ENCODE measurements at regions not wholly inside any gene's neighbourhood (a gene's known extent, or its start where the extent isn't known, plus 50 kb on each side); places are given as distances from the start of the nearest gene placed in this dataset.
A peak's percentile ranks its signal among the peaks of the same experiment; 100 is the strongest.

- no peak overlapping the region for H2AFZ ChIP-seq (ENCODE audit: low read depth, low read length, poor library complexity, severe bottlenecking)
- H3K9me3 ChIP-seq (ENCODE audit: control insufficient read depth in 1 of 2, insufficient read depth in 1 of 2, low read depth in 1 of 2, low read length in 2 of 2): peaks cover 7 to 9% of the 10 kb centered on the region in 2 experiments; a peak in 2 of 4 replicates
- TF ChIP-seq POLR2A (IDR thresholded peaks at IDR 0.05; ENCODE audit: borderline replicate concordance, extremely low read depth, insufficient read depth, insufficient read length) (no peak), RAD21 (IDR thresholded peaks at IDR 0.05; ENCODE audit: low read depth) (peak; percentile 80), CBX3 (IDR thresholded peaks at IDR 0.05; ENCODE audit: low read depth) (0 out of 2 replicates have a peak, but pooled peaks have one; percentile 45), EGR1 (IDR thresholded peaks at IDR 0.05; ENCODE audit: low read depth) (no peak), ZFX (IDR thresholded peaks at IDR 0.05) (no peak), ZNF274 (IDR thresholded peaks at IDR 0.05; ENCODE audit: low read depth, low read length) (no peak), CTCF (IDR thresholded peaks at IDR 0.05 in 2 of 3, conservative IDR thresholded peaks at IDR 0.05 in 1 of 3; ENCODE audit: borderline replicate concordance in 1 of 3, insufficient read depth in 1 of 3, low read depth in 2 of 3, low read length in 2 of 3) (peak; percentile 83 to 97 (median 86)), ATF3 (IDR thresholded peaks at IDR 0.05) (no peak)
- DNase-seq (ENCODE audit: low read depth, low spot score): peak; percentile 74
- H3K4me3 ChIP-seq (replicated peaks in 1 of 2; ENCODE audit: low read depth in 1 of 2, low read length in 2 of 2): no peak overlapping the region
- no TSS peak for BruUV-seq (replicated peaks)
- H3K9me2 ChIP-seq (ENCODE audit: insufficient read depth): no peaks in the 10 kb centered on the region
- intact Hi-C loops (cut with micrococcal nuclease): loop anchor here (5.0 kb wide), 1 partner anchor 645 kb away; no protein-coding TSS in a partner anchor
- H3K9ac ChIP-seq (ENCODE audit: low read length): no peak overlapping the region
- H3K27me3 ChIP-seq (ENCODE audit: insufficient read depth, low read length): peaks cover 18% of the 10 kb centered on the region
- no peak overlapping the region for H3K27ac ChIP-seq (ENCODE audit: low read depth, low read length)
- ATAC-seq: peak; percentile 100
- CTCF ChIA-PET: interaction anchor here (1.0 to 1.7 kb wide), 7 partner anchors 11 to 762 kb away, joined by 3 to 8 read pairs (median 3); no protein-coding TSS in a partner anchor
- no peaks in the 10 kb centered on the region for H3K36me3 ChIP-seq (ENCODE audit: control insufficient read depth in 1 of 2, insufficient read depth in 2 of 2, low read length in 2 of 2)
- POLR2A ChIA-PET: no interaction called here
- H4K20me1 ChIP-seq (ENCODE audit: insufficient read depth): no peaks in the 10 kb centered on the region
- RAD21 ChIA-PET (ENCODE audit: low non-redundant PET in 1 of 2, low total read pairs in 2 of 2, uncharacterized antibody in 2 of 2, unreplicated experiment in 2 of 2): interaction anchor here in 1 of 2 experiments (1.1 kb wide), 1 partner anchor 193 kb away, joined by 3 read pairs; no protein-coding TSS in a partner anchor
- H3K79me2 ChIP-seq (ENCODE audit: insufficient read depth, low read length): no peaks in the 10 kb centered on the region
- H3K4me1 ChIP-seq (ENCODE audit: control insufficient read depth in 1 of 2, insufficient read depth in 2 of 2, low read length in 2 of 2): no peaks in the 10 kb centered on the region
- H3K4me2 ChIP-seq (ENCODE audit: low read length): no peak overlapping the region
These were observed 54.9 kb upstream of the ZNF800 start for GRCh38 chr7:127447326-127447945.

Measured in HCT116 (cell line).